GM18507 (cell line): ENCODE measurements at regions not wholly inside any gene's neighbourhood (a gene's known extent, or its start where the extent isn't known, plus 50 kb on each side); places are given as distances from the start of the nearest gene placed in this dataset.

Experiments
- DNase-seq: peaks from one replicate; pipeline ENCODE4 v3.0.0; 2011; ENCODE audit warnings: low read depth; ENCODE audit not compliant: insufficient read length; ENCODE audit errors: extremely low spot score
- FAIRE-seq: peaks from 2 replicates; lab custom pipeline; 2011; peaks lifted over from hg19 to GRCh38; lab: Jason Lieb, UNC

- no peak for FAIRE-seq
- DNase-seq = no peak
Observed at GRCh38 chr7:38002689-38003088, 82.2 kb downstream of the EPDR1 start.

- FAIRE-seq = no peak
Observed at GRCh38 chr7:38006559-38006958, 86.1 kb downstream of the EPDR1 start.

GRCh38 chr7:38007096-38007495 is 86.7 kb downstream of the EPDR1 start:
- no peak for FAIRE-seq
- DNase-seq = no peak

More at GRCh38 chr7:38006559-38006958, 86.1 kb downstream of the EPDR1 start:
- DNase-seq = no peak

GRCh38 chr7:38013246-38013645 is 92.8 kb downstream of the EPDR1 start:
- no peak for DNase-seq
- no peak for FAIRE-seq

GRCh38 chr7:38016567-38016966 is 96.1 kb downstream of the EPDR1 start:
- FAIRE-seq = no peak
- no peak for DNase-seq

- FAIRE-seq (no peak), DNase-seq (no peak)
Observed at GRCh38 chr7:38017320-38017719, 96.9 kb downstream of the EPDR1 start.

GRCh38 chr7:38020121-38020785 is 99.8 kb downstream of the EPDR1 start:
- no peak for DNase-seq
- no peak for FAIRE-seq

GRCh38 chr7:38021892-38022291 is 101.5 kb downstream of the EPDR1 start:
- no peak for FAIRE-seq
- no peak for DNase-seq

GRCh38 chr7:38025815-38026214 is 105.4 kb downstream of the EPDR1 start:
- DNase-seq = no peak
- no peak for FAIRE-seq

GRCh38 chr7:38027884-38028455 is 107.5 kb downstream of the EPDR1 start:
- FAIRE-seq (no peak), DNase-seq (no peak)

- FAIRE-seq = no peak
- DNase-seq = no peak
Observed at GRCh38 chr7:38034062-38034908, 113.8 kb downstream of the EPDR1 start.

GRCh38 chr7:38040831-38041230 is 120.4 kb downstream of the EPDR1 start:
- no peak for FAIRE-seq
- DNase-seq = no peak

GRCh38 chr7:38049679-38050078 is 128.4 kb upstream of the STARD3NL start:
- FAIRE-seq (no peak), DNase-seq (no peak)

- FAIRE-seq (no peak), DNase-seq (no peak)
Observed at GRCh38 chr7:38051311-38051710, 126.7 kb upstream of the STARD3NL start.

- no peak for DNase-seq
- no peak for FAIRE-seq
Observed at GRCh38 chr7:38051786-38052185, 126.3 kb upstream of the STARD3NL start.

- DNase-seq (no peak), FAIRE-seq (no peak)
Observed at GRCh38 chr7:38052786-38053185, 125.3 kb upstream of the STARD3NL start.

GRCh38 chr7:38054199-38054598 is 123.8 kb upstream of the STARD3NL start:
- DNase-seq (no peak), FAIRE-seq (no peak)

- DNase-seq (no peak), FAIRE-seq (no peak)
Observed at GRCh38 chr7:38057829-38058228, 120.2 kb upstream of the STARD3NL start.

GRCh38 chr7:38060116-38060515 is 117.9 kb upstream of the STARD3NL start:
- FAIRE-seq = no peak
- no peak for DNase-seq

- no peak for FAIRE-seq
- DNase-seq = no peak
Observed at GRCh38 chr7:38060637-38061036, 117.4 kb upstream of the STARD3NL start.

GRCh38 chr7:38066391-38066790 is 111.7 kb upstream of the STARD3NL start:
- FAIRE-seq (no peak), DNase-seq (no peak)
